Kidney epithelial cell (primary cell): ENCODE measurements at regions not wholly inside any gene's neighbourhood (a gene's known extent, or its start where the extent isn't known, plus 50 kb on each side); places are given as distances from the start of the nearest gene placed in this dataset.
"Not testable (repeated sequence)": the region's sequence is repeated elsewhere in the genome, so short reads cannot be mapped to it uniquely, and the experiment has no call there.

Source experiments
- DNase-seq: peaks from one replicate; pipeline ENCODE4 v3.0.0-alpha.2; 2010; ENCODE audit warnings: low read depth
- H3K27me3 ChIP-seq: 2 replicates; pipeline ENCODE4 v1.6.0; 2011; ENCODE audit warnings: low read length; ENCODE audit not compliant: control insufficient read depth, insufficient read depth
- H3K36me3 ChIP-seq: 2 replicates; pipeline ENCODE4 v1.5.1; 2011; ENCODE audit warnings: low read length; ENCODE audit not compliant: control insufficient read depth, insufficient read depth
- H3K4me3 ChIP-seq: 2 replicates; pipeline ENCODE4 v1.5.1; 2011; ENCODE audit warnings: low read depth, mild to moderate bottlenecking, control low read depth, low read length
- CTCF ChIP-seq: IDR thresholded peaks from 2 replicates; pipeline ENCODE4 v1.5.1; 2011; ENCODE audit warnings: mild to moderate bottlenecking, moderate library complexity, low read length, control low read depth, inconsistent platforms; ENCODE audit not compliant: insufficient read depth, poor library complexity, severe bottlenecking

GRCh38 chr1:232575763-232576040 is 54.2 kb downstream of the SIPA1L2 start:
- no peak for DNase-seq
- Histone ChIP-seq H3K36me3 (no peaks in the 10 kb centered on the region), H3K27me3 (no peaks in the 10 kb centered on the region), H3K4me3 (no peak overlapping the region)
- TF ChIP-seq CTCF, result no peak

GRCh38 chr1:232574889-232575762 is 54.8 kb downstream of the SIPA1L2 start:
- Histone ChIP-seq H3K4me3 (no peak overlapping the region), H3K36me3 (no peaks in the 10 kb centered on the region), H3K27me3 (no peaks in the 10 kb centered on the region)
- no peak for TF ChIP-seq CTCF
- DNase-seq, result no peak

- Histone ChIP-seq H3K4me3 (no peak overlapping the region), H3K27me3 (no peaks in the 10 kb centered on the region), H3K36me3 (no peaks in the 10 kb centered on the region)
- no peak for TF ChIP-seq CTCF
- DNase-seq, result no peak
Observed at GRCh38 chr1:232574077-232574476, 55.9 kb downstream of the SIPA1L2 start.

GRCh38 chr1:232571523-232571922 is 58.4 kb downstream of the SIPA1L2 start:
- no peaks in the 10 kb centered on the region for H3K27me3 ChIP-seq
- no peak for DNase-seq
- H3K4me3 ChIP-seq, result no peak overlapping the region
- TF ChIP-seq CTCF, result no peak
- no peaks in the 10 kb centered on the region for H3K36me3 ChIP-seq

- Histone ChIP-seq H3K4me3 (no peak overlapping the region), H3K27me3 (no peaks in the 10 kb centered on the region), H3K36me3 (no peaks in the 10 kb centered on the region)
- no peak for TF ChIP-seq CTCF
- no peak for DNase-seq
Observed at GRCh38 chr1:232570007-232570406, 59.9 kb downstream of the SIPA1L2 start.

GRCh38 chr1:232569554-232569921 is 60.4 kb downstream of the SIPA1L2 start:
- H3K4me3 ChIP-seq, H3K36me3 ChIP-seq, DNase-seq, H3K27me3 ChIP-seq: not testable (repeated sequence)
